CD14-positive monocyte (primary cell): ENCODE measurements at regions not wholly inside any gene's neighbourhood (a gene's known extent, or its start where the extent isn't known, plus 50 kb on each side); places are given as distances from the start of the nearest gene placed in this dataset.

Source experiments
- DNase-seq, 3 donors: peaks; one replicate each; pipeline ENCODE4 v3.0.0-alpha.2; 2011 to 2022
- H2AFZ ChIP-seq: 2 replicates; pipeline ENCODE4 v1.6.0; 2012; ENCODE audit warnings: mild to moderate bottlenecking, low read depth, low read length, inconsistent platforms; ENCODE audit not compliant: insufficient read depth, poor library complexity, severe bottlenecking
- H3K27ac ChIP-seq, 2 donors: 1 replicate in 1 of 2; 2 replicates in 1 of 2; pipeline ENCODE4 v1.5.1; 2012 to 2013; ENCODE audit warnings: low read length in 2 of 2, control low read depth in 1 of 2, inconsistent platforms in 1 of 2, low read depth in 1 of 2, mild to moderate bottlenecking in 1 of 2
- H3K27me3 ChIP-seq, 2 donors: one replicate each; pipeline versions ENCODE4 v1.6.0 to v1.6.1; 2011 to 2013; ENCODE audit warnings: low read length in 2 of 2; ENCODE audit not compliant: control insufficient read depth in 2 of 2, insufficient read depth in 2 of 2
- H3K36me3 ChIP-seq, 2 donors: replicated peaks in 1 of 2; 1 replicate in 1 of 2; 2 replicates in 1 of 2; pipeline versions ENCODE4 v1.5.1 to v1.6.1; 2012 to 2013; ENCODE audit warnings: low read length in 2 of 2, control low read depth in 1 of 2, inconsistent platforms in 1 of 2, mild to moderate bottlenecking in 1 of 2; ENCODE audit not compliant: insufficient read depth in 2 of 2, control insufficient read depth in 1 of 2
- H3K4me1 ChIP-seq, 2 donors: 1 replicate in 1 of 2; 2 replicates in 1 of 2; pipeline versions ENCODE4 v1.5.1 to v1.6.1; 2012 to 2013; ENCODE audit warnings: low read length in 2 of 2, control low read depth in 1 of 2, inconsistent platforms in 1 of 2, mild to moderate bottlenecking in 1 of 2, moderate library complexity in 1 of 2; ENCODE audit not compliant: insufficient read depth in 2 of 2, control insufficient read depth in 1 of 2
- H3K4me2 ChIP-seq: replicated peaks from 2 replicates; pipeline ENCODE3; 2012; ENCODE audit warnings: low read length, moderate library complexity, mild to moderate bottlenecking; ENCODE audit not compliant: poor library complexity, severe bottlenecking; ENCODE audit errors: extremely low read depth
- H3K4me3 ChIP-seq, 3 experiments: fragments of 200-600 bp in 1 of 3; sonication (generic) in 1 of 3; replicated peaks in 1 of 3; 1 replicate in 2 of 3; 2 replicates in 1 of 3; pipeline ENCODE4 v1.5.1; 2011 to 2013; ENCODE audit warnings: low read length in 3 of 3, mild to moderate bottlenecking in 3 of 3, control low read depth in 2 of 3, low read depth in 2 of 3, inconsistent platforms in 1 of 3, moderate library complexity in 1 of 3
- H3K79me2 ChIP-seq: 2 replicates; pipeline ENCODE4 v1.6.0; 2012; ENCODE audit warnings: mild to moderate bottlenecking, control low read depth, inconsistent platforms, low read length, moderate library complexity; ENCODE audit not compliant: insufficient read depth
- H3K9ac ChIP-seq: 2 replicates; pipeline ENCODE4 v1.6.0; 2017; ENCODE audit warnings: low read length, mild to moderate bottlenecking; ENCODE audit not compliant: insufficient read depth, poor library complexity, severe bottlenecking
- H3K9me3 ChIP-seq, 2 donors: replicated peaks in 1 of 2; 1 replicate in 1 of 2; 2 replicates in 1 of 2; pipeline versions ENCODE4 v1.5.1 to v1.6.1; 2012 to 2013; ENCODE audit warnings: low read length in 2 of 2, control low read depth in 1 of 2; ENCODE audit not compliant: control insufficient read depth in 1 of 2, insufficient read depth in 1 of 2
- H4K20me1 ChIP-seq: 2 replicates; pipeline ENCODE4 v1.6.0; 2012; ENCODE audit warnings: mild to moderate bottlenecking, low read length, control low read depth, moderate library complexity; ENCODE audit not compliant: insufficient read depth
- H3K27ac Mint-ChIP-seq, 7 donors: one replicate each; pipeline ENCODE4 v1.8.0; 2020; ENCODE audit warnings: mild to moderate bottlenecking in 7 of 7, mixed read lengths in 7 of 7, moderate library complexity in 6 of 7, inconsistent platforms in 2 of 7
- H3K27me3 Mint-ChIP-seq, 3 donors: one replicate each; pipeline ENCODE4 v1.8.0; 2021 to 2022; ENCODE audit warnings: low read depth in 3 of 3, mild to moderate bottlenecking in 3 of 3, mixed read lengths in 3 of 3, moderate library complexity in 3 of 3, inconsistent platforms in 1 of 3
- H3K36me3 Mint-ChIP-seq, 2 donors: one replicate each; pipeline ENCODE4 v1.8.0; 2020; ENCODE audit warnings: mixed read lengths in 2 of 2, inconsistent platforms in 1 of 2, mild to moderate bottlenecking in 1 of 2
- H3K4me1 Mint-ChIP-seq: one replicate; pipeline ENCODE4 v1.8.0; 2020; ENCODE audit warnings: mild to moderate bottlenecking, mixed read lengths
- H3K4me3 Mint-ChIP-seq, 2 donors: one replicate each; pipeline ENCODE4 v1.8.0; 2020; ENCODE audit warnings: mild to moderate bottlenecking in 2 of 2, mixed read lengths in 2 of 2, moderate library complexity in 1 of 2
- H3K9me3 Mint-ChIP-seq, 7 donors: one replicate each; pipeline ENCODE4 v1.8.0; 2020 to 2022; ENCODE audit warnings: mixed read lengths in 7 of 7, mild to moderate bottlenecking in 6 of 7, moderate library complexity in 6 of 7, inconsistent platforms in 2 of 7
- WGBS: methylation state at CpG from one replicate; pipeline ENCODE4 v1.1.5; 2013; ENCODE audit warnings: missing lambda C conversion rate; ENCODE audit not compliant: insufficient coverage; 5-methylcytosine and 5-hydroxymethylcytosine counted together
- intact Hi-C, 2 donors: fragments of 100-400 bp; cut with micrococcal nuclease; formaldehyde crosslinking; loops; one replicate each; pipeline versions ENCODE4 v1.15.0 to v1.15.1; 2023
- TF ChIP-seq, protein P1 (sequence below): fragments of 200-600 bp; IDR thresholded peaks from one replicate; pipeline ENCODE4 v1.8.0; 2022; ENCODE audit warnings: antibody characterized with exemption, mild to moderate bottlenecking

DNA sequence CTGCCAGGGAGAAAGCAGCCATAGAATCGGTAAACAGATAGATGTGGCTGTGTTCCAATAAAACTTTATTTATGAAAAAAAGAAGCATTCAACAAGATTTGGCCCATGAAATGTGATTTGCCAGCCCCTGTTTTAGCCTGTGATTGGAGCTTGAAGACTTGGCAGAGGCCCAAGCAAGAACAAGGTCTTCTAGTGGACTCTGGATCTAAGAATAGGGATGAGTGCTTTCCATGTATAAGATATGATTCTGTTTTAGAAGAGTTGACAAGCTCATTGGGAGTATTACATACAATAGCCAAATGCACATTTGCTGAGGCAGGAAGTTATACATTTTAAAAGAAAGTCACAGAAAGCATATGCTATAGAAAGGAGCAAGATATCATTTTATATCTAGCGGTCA lies 175.6 kb upstream of the LUZP2 start:
- H3K27ac ChIP-seq = no peak overlapping the region
- H4K20me1 ChIP-seq = no peaks in the 10 kb centered on the region
- peaks cover 0 to 7% of the 10 kb centered on the region in 2 donors for H3K9me3 ChIP-seq
- Mint-ChIP-seq H3K4me3 (no peak overlapping the region), H3K9me3 (peaks cover 0 to 9% (median 3%) of the 10 kb centered on the region in 7 donors), H3K27ac (no peak overlapping the region), H3K36me3 (no peaks in the 10 kb centered on the region), H3K4me1 (no peaks in the 10 kb centered on the region), H3K27me3 (peaks cover 0 to 2% (median 0%) of the 10 kb centered on the region in 3 donors)
- TF ChIP-seq, protein P1, sequence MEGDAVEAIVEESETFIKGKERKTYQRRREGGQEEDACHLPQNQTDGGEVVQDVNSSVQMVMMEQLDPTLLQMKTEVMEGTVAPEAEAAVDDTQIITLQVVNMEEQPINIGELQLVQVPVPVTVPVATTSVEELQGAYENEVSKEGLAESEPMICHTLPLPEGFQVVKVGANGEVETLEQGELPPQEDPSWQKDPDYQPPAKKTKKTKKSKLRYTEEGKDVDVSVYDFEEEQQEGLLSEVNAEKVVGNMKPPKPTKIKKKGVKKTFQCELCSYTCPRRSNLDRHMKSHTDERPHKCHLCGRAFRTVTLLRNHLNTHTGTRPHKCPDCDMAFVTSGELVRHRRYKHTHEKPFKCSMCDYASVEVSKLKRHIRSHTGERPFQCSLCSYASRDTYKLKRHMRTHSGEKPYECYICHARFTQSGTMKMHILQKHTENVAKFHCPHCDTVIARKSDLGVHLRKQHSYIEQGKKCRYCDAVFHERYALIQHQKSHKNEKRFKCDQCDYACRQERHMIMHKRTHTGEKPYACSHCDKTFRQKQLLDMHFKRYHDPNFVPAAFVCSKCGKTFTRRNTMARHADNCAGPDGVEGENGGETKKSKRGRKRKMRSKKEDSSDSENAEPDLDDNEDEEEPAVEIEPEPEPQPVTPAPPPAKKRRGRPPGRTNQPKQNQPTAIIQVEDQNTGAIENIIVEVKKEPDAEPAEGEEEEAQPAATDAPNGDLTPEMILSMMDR = no peak
- WGBS = 83% methylated on average over 1 of the region's 2 CpGs
- no peak overlapping the region for H3K4me2 ChIP-seq
- H2AFZ ChIP-seq = no peak overlapping the region
- no peaks in the 10 kb centered on the region for H3K27me3 ChIP-seq
- H3K79me2 ChIP-seq = no peaks in the 10 kb centered on the region
- no peak overlapping the region for H3K9ac ChIP-seq
- no peak for DNase-seq
- no peaks in the 10 kb centered on the region for H3K4me1 ChIP-seq
- no peaks in the 10 kb centered on the region for H3K36me3 ChIP-seq
- no peak overlapping the region for H3K4me3 ChIP-seq
- intact Hi-C loops = no loop called here

DNA sequence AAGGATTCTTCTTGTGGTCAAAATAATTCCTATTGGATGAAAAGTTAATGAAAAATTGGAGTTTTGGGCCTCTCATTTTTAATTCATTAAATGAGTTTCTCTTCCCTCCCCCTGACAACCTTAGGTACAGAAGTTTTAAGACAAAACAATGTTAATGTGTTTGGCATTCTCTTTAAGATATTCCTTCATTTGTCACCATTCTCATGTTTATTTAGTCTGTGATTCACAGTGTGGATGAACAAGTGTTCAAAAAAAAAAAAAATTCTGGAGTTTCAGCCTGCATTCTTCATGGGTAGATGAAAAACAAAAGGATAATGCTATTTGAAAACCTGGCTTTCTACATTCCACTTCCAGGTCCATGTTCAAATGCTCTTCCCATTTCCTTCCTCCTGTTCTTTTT lies 172.6 kb upstream of the LUZP2 start:
- H3K4me1 Mint-ChIP-seq = no peaks in the 10 kb centered on the region
- no peak overlapping the region for H3K27ac ChIP-seq

More for the DNA sequence above, 172.6 kb upstream of the LUZP2 start:
- Histone ChIP-seq H3K4me1 (no peaks in the 10 kb centered on the region), H3K79me2 (no peaks in the 10 kb centered on the region), H3K27me3 (no peaks in the 10 kb centered on the region), H2AFZ (no peak overlapping the region), H3K4me3 (no peak overlapping the region), H3K9me3 (no peaks in the 10 kb centered on the region), H3K4me2 (no peak overlapping the region), H4K20me1 (no peaks in the 10 kb centered on the region), H3K36me3 (no peaks in the 10 kb centered on the region), H3K9ac (no peak overlapping the region)
- H3K27me3 Mint-ChIP-seq = peaks cover 0 to under 1% (median 0%) of the 10 kb centered on the region in 3 donors
- TF ChIP-seq, protein P1 = no peak
- no peak overlapping the region for H3K27ac Mint-ChIP-seq
- H3K9me3 Mint-ChIP-seq = peaks cover 0 to 5% (median 0%) of the 10 kb centered on the region in 7 donors
- DNase-seq = no peak
- no peaks in the 10 kb centered on the region for H3K36me3 Mint-ChIP-seq
- no peak overlapping the region for H3K4me3 Mint-ChIP-seq
- intact Hi-C loops = no loop called here
